Upper lobe of left lung (tissue), 6 donors: ENCODE measurements at regions not wholly inside any gene's neighbourhood (a gene's known extent, or its start where the extent isn't known, plus 50 kb on each side); places are given as distances from the start of the nearest gene placed in this dataset.

Experiments
- ATAC-seq, 2 donors: fragments of 200-7000 bp; cut with Tn5 transposase; one replicate each; pipeline ENCODE4 v1.9.1; 2022; ENCODE audit warnings: mild to moderate bottlenecking in 2 of 2, moderate library complexity in 2 of 2; ENCODE audit not compliant: low FRiP score in 2 of 2
- DNase-seq, 2 donors: peaks; one replicate each; pipeline ENCODE4 v3.0.0-alpha.2; 2019 to 2020
- H3K27ac ChIP-seq, 4 donors: fragments of 200-600 bp; sonication (generic); one replicate each; pipeline ENCODE4 v1.5.1; 2016 to 2019
- H3K27me3 ChIP-seq, 4 donors: fragments of 200-600 bp; sonication (generic); one replicate each; pipeline ENCODE4 v1.5.1; 2017 to 2019
- H3K36me3 ChIP-seq, 4 donors: fragments of 200-600 bp; sonication (generic); one replicate each; pipeline ENCODE4 v1.5.1; 2016 to 2019
- H3K4me1 ChIP-seq, 4 donors: fragments of 200-600 bp; sonication (generic); one replicate each; pipeline ENCODE4 v1.5.1; 2018 to 2019
- H3K4me3 ChIP-seq, 4 donors: fragments of 200-600 bp; sonication (generic); one replicate each; pipeline ENCODE4 v1.5.1; 2017 to 2019; ENCODE audit warnings: mild to moderate bottlenecking in 2 of 4, moderate library complexity in 1 of 4
- H3K9me3 ChIP-seq, 4 donors: fragments of 200-600 bp; sonication (generic); one replicate each; pipeline ENCODE4 v1.5.1; 2018 to 2019
- EP300 ChIP-seq, 4 donors: sonication (generic); formaldehyde crosslinking; IDR thresholded peaks; one replicate each; pipeline ENCODE4 v1.5.1; 2017; ENCODE audit warnings: antibody characterized with exemption in 4 of 4, control low read depth in 2 of 4
- POLR2A ChIP-seq, 4 donors: fragments of 450-650 bp; IDR thresholded peaks; one replicate each; pipeline ENCODE4 v1.5.1; 2016 to 2017; ENCODE audit warnings: antibody characterized with exemption in 4 of 4, mild to moderate bottlenecking in 2 of 4
- POLR2AphosphoS5 ChIP-seq, 2 donors: sonication (generic); formaldehyde crosslinking; IDR thresholded peaks; one replicate each; pipeline ENCODE4 v1.5.1; 2017; ENCODE audit warnings: antibody characterized with exemption in 2 of 2
- WGBS, 2 donors: methylation state at CpG; one replicate each; pipeline ENCODE4 v1.1.5; 2017 to 2018; 5-methylcytosine and 5-hydroxymethylcytosine counted together
- TF ChIP-seq, protein P1 (sequence below), 6 experiments: fragments of 450-650 bp in 4 of 6; fragments of 200-600 bp in 2 of 6; sonication (generic) in 2 of 6; IDR thresholded peaks; one replicate each; pipeline ENCODE4 v1.5.1; 2016 to 2019; ENCODE audit warnings: antibody characterized with exemption in 6 of 6
- donor health status: DM: no; HTN: no; CAD: no; lungs with moderate emphysema.
- donor health status: DM: no; HTN: yes; CAD: no; lungs with severe emphysema.

DNA sequence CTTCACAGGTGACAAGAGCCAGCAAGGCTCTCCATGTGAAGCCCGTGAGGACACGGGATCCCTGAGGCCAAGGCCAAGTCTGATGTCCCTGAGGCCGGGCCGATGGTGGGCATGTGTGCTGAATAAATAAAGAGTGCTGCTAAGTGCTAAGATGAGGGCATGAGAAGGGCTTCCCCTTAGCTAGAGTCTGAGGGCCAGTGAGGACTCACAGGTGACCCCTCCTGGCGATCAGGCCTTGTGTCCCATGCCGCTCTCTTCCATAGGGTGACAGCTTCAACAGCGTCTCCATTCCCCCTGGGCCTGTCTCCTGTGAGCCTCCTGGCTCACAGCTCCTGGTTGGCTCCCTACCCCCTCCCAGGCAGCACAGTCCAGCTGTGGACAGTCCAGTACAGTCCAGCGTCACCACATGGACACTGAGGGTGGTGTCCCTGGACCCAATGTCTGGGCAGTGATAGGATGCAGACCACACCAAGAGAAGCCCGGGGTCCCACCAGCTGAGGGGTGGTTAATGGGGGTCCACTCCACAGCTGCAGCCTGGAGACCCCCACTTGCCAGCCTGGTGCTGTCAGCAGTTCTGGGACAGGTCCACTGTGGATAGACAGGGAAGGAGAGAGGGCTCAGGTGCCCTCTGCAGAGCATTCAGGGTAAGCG is 1033.2 kb downstream of the TBC1D22A start:
- 86 to 89% methylated on average over 6 to 9 of the region's 10 CpGs for WGBS, 2 donors
- TF ChIP-seq, protein P1, sequence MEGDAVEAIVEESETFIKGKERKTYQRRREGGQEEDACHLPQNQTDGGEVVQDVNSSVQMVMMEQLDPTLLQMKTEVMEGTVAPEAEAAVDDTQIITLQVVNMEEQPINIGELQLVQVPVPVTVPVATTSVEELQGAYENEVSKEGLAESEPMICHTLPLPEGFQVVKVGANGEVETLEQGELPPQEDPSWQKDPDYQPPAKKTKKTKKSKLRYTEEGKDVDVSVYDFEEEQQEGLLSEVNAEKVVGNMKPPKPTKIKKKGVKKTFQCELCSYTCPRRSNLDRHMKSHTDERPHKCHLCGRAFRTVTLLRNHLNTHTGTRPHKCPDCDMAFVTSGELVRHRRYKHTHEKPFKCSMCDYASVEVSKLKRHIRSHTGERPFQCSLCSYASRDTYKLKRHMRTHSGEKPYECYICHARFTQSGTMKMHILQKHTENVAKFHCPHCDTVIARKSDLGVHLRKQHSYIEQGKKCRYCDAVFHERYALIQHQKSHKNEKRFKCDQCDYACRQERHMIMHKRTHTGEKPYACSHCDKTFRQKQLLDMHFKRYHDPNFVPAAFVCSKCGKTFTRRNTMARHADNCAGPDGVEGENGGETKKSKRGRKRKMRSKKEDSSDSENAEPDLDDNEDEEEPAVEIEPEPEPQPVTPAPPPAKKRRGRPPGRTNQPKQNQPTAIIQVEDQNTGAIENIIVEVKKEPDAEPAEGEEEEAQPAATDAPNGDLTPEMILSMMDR (IDR thresholded peaks at IDR 0.05) = no peak
- no peak for TF ChIP-seq EP300 (IDR thresholded peaks at IDR 0.05)
- no peak for TF ChIP-seq POLR2A (IDR thresholded peaks at IDR 0.05)
- TF ChIP-seq POLR2AphosphoS5 (IDR thresholded peaks at IDR 0.05) = no peak
- Histone ChIP-seq H3K36me3 (no peaks in the 10 kb centered on the region), H3K9me3 (peaks cover 0 to 11% (median 1%) of the 10 kb centered on the region in 4 donors), H3K4me3 (no peak overlapping the region), H3K27me3 (no peaks in the 10 kb centered on the region), H3K27ac (no peak overlapping the region), H3K4me1 (no peaks in the 10 kb centered on the region)
- DNase-seq (no peak), ATAC-seq (peak; percentile 12 to 59)

GRCh38 chr22:47794851-47795250 is 1032.4 kb downstream of the TBC1D22A start:
- peaks cover 0 to 11% (median 1%) of the 10 kb centered on the region in 4 donors for H3K9me3 ChIP-seq
- 81 to 85% methylated on average over 9 of the region's 10 CpGs for WGBS, 2 donors
- H3K4me3 ChIP-seq = no peak overlapping the region
- ATAC-seq (no peak), DNase-seq (no peak)
- H3K27ac ChIP-seq = no peak overlapping the region
- H3K36me3 ChIP-seq = no peaks in the 10 kb centered on the region
- H3K27me3 ChIP-seq = no peaks in the 10 kb centered on the region
- no peaks in the 10 kb centered on the region for H3K4me1 ChIP-seq
- TF ChIP-seq, protein P1 (IDR thresholded peaks at IDR 0.05) = no peak
- TF ChIP-seq POLR2AphosphoS5 (IDR thresholded peaks at IDR 0.05) (no peak), EP300 (IDR thresholded peaks at IDR 0.05) (no peak), POLR2A (IDR thresholded peaks at IDR 0.05) (no peak)

GRCh38 chr22:47793304-47794101 is 1031.1 kb downstream of the TBC1D22A start:
- DNase-seq (no peak), ATAC-seq (no peak)
- TF ChIP-seq, protein P1 (IDR thresholded peaks at IDR 0.05) = no peak
- TF ChIP-seq POLR2A (IDR thresholded peaks at IDR 0.05) = no peak
- no peak for TF ChIP-seq POLR2AphosphoS5 (IDR thresholded peaks at IDR 0.05)
- no peak for TF ChIP-seq EP300 (IDR thresholded peaks at IDR 0.05)
- no peaks in the 10 kb centered on the region for H3K36me3 ChIP-seq
- no peaks in the 10 kb centered on the region for H3K27me3 ChIP-seq
- WGBS, 2 donors = 82 to 91% methylated on average over 13 to 20 of the region's 20 CpGs
- H3K4me1 ChIP-seq = no peaks in the 10 kb centered on the region
- H3K4me3 ChIP-seq = no peak overlapping the region
- H3K27ac ChIP-seq = no peak overlapping the region
- peaks cover 0 to 6% (median 0%) of the 10 kb centered on the region in 4 donors for H3K9me3 ChIP-seq

- Histone ChIP-seq H3K27ac (no peak overlapping the region), H3K9me3 (peaks cover 0 to 16% (median 4%) of the 10 kb centered on the region in 4 donors), H3K4me1 (no peaks in the 10 kb centered on the region), H3K27me3 (no peaks in the 10 kb centered on the region), H3K36me3 (no peaks in the 10 kb centered on the region), H3K4me3 (no peak overlapping the region)
- TF ChIP-seq EP300 (IDR thresholded peaks at IDR 0.05) = no peak
- TF ChIP-seq, protein P1 (IDR thresholded peaks at IDR 0.05) = no peak
- no peak for TF ChIP-seq POLR2AphosphoS5 (IDR thresholded peaks at IDR 0.05)
- no peak for TF ChIP-seq POLR2A (IDR thresholded peaks at IDR 0.05)
- ATAC-seq = no peak
- DNase-seq = no peak
- 35 to 36% methylated on average over 3 of the region's 3 CpGs for WGBS, 2 donors
Measured at GRCh38 chr22:47789171-47789570, 1026.7 kb downstream of the TBC1D22A start.
